Adrenal gland (tissue), 9 donors: ENCODE measurements at regions not wholly inside any gene's neighbourhood (a gene's known extent, or its start where the extent isn't known, plus 50 kb on each side); places are given as distances from the start of the nearest gene placed in this dataset.
"Not testable (repeated sequence)": the region's sequence is repeated elsewhere in the genome, so short reads cannot be mapped to it uniquely, and the experiment has no call there.

ENCODE experiments used
- DNase-seq, 7 donors: peaks; one replicate each; pipeline ENCODE4 v3.0.0-alpha.2; 2019 to 2020
- H3K27ac ChIP-seq, 5 donors: fragments of 200-600 bp; sonication (generic) in 4 of 5; 1 replicate in 3 of 5; 2 replicates in 2 of 5; pipeline versions ENCODE4 v1.5.1 to v1.8.0; 2016 to 2020; ENCODE audit warnings: mild to moderate bottlenecking in 1 of 5
- H3K27me3 ChIP-seq: fragments of 200-600 bp; 2 replicates; pipeline ENCODE4 v1.8.0; 2021
- H3K36me3 ChIP-seq, 2 donors: fragments of 200-600 bp; replicated peaks in 1 of 2; 1 replicate in 1 of 2; 2 replicates in 1 of 2; pipeline versions ENCODE4 v1.5.1 to v1.8.0; 2018 to 2022
- H3K4me1 ChIP-seq, 2 donors: fragments of 200-600 bp; replicated peaks in 1 of 2; 1 replicate in 1 of 2; 2 replicates in 1 of 2; pipeline versions ENCODE4 v1.5.1 to v1.8.0; 2018 to 2021
- H3K4me3 ChIP-seq, 4 donors: fragments of 200-600 bp; sonication (generic) in 3 of 4; one replicate each; pipeline ENCODE4 v1.5.1; 2016 to 2018
- H3K9me3 ChIP-seq, 3 donors: fragments of 200-600 bp; sonication (generic) in 1 of 3; replicated peaks in 1 of 3; 1 replicate in 2 of 3; 2 replicates in 1 of 3; pipeline versions ENCODE4 v1.5.1 to v1.8.0; 2016 to 2021
- POLR2A ChIP-seq, 2 donors: fragments of 450-650 bp; IDR thresholded peaks; one replicate each; pipeline ENCODE4 v1.6.1; 2017; ENCODE audit warnings: antibody characterized with exemption in 2 of 2, mild to moderate bottlenecking in 2 of 2, moderate library complexity in 1 of 2
- WGBS, 4 donors: extraction: QIAGEN DNeasy Blood & Tissue Kit in 2 of 4; methylation state at CpG; one replicate each; pipeline versions ENCODE4 v1.1.5 to v1.1.7; 2013 to 2017; 5-methylcytosine and 5-hydroxymethylcytosine counted together
- intact Hi-C, 2 donors: fragments of 100-400 bp; cut with DNase I; formaldehyde crosslinking; loops; one replicate each; pipeline versions ENCODE4 v1.14.1 to v1.15.0; 2022 to 2023
- TF ChIP-seq, protein P1 (sequence below), 6 experiments: fragments of 450-650 bp in 4 of 6; fragments of 200-600 bp in 2 of 6; sonication (generic) in 1 of 6; IDR thresholded peaks; 1 replicate in 5 of 6; 2 replicates in 1 of 6; pipeline versions ENCODE4 v1.5.1 to v1.8.0; 2016 to 2021; ENCODE audit warnings: antibody characterized with exemption in 6 of 6, mild to moderate bottlenecking in 2 of 6, moderate library complexity in 1 of 6
- donor health status: healthy with polysubstance abuse.
- donor health status: Bipolar disorder and iron deficiency.
- donor health status: DM: yes; HTN: yes; CAD: no.
- donor health status: DM: no; HTN: no; CAD: no.
- donor health status: DM: no; HTN: no; CAD: no.

DNA sequence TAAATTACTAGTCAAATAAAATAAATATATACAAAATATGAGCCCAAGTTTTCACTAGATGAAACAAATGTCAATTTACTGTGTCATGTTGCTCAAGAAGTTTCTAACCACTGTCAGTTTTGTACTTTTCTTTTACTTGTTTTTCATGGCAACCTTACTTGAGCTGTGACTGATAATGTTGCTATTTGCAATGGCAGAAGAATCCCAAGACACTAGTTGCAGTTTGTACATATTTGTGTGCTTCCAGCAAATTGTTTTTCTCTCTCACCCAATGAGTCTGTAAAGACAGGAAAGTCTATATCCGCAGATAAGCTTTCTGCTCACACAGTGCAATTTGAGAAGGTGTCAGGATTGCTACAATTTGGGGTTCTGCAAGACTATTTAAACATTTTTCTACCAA is 338.6 kb upstream of the PCSK5 start:
- H3K27ac ChIP-seq, result no peak overlapping the region
- no peak overlapping the region for H3K4me3 ChIP-seq
- no peaks in the 10 kb centered on the region for H3K36me3 ChIP-seq
- no peaks in the 10 kb centered on the region for H3K4me1 ChIP-seq
- no peak for TF ChIP-seq POLR2A (IDR thresholded peaks at IDR 0.05)
- TF ChIP-seq, protein P1, sequence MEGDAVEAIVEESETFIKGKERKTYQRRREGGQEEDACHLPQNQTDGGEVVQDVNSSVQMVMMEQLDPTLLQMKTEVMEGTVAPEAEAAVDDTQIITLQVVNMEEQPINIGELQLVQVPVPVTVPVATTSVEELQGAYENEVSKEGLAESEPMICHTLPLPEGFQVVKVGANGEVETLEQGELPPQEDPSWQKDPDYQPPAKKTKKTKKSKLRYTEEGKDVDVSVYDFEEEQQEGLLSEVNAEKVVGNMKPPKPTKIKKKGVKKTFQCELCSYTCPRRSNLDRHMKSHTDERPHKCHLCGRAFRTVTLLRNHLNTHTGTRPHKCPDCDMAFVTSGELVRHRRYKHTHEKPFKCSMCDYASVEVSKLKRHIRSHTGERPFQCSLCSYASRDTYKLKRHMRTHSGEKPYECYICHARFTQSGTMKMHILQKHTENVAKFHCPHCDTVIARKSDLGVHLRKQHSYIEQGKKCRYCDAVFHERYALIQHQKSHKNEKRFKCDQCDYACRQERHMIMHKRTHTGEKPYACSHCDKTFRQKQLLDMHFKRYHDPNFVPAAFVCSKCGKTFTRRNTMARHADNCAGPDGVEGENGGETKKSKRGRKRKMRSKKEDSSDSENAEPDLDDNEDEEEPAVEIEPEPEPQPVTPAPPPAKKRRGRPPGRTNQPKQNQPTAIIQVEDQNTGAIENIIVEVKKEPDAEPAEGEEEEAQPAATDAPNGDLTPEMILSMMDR (IDR thresholded peaks at IDR 0.05), result no peak
- 60 to 77% (median 70%) methylated on average over 1 of the region's 1 CpG for WGBS, 4 donors
- no peaks in the 10 kb centered on the region for H3K27me3 ChIP-seq
- DNase-seq, result no peak
- no peaks in the 10 kb centered on the region for H3K9me3 ChIP-seq
- intact Hi-C loops, result no loop called here

DNA sequence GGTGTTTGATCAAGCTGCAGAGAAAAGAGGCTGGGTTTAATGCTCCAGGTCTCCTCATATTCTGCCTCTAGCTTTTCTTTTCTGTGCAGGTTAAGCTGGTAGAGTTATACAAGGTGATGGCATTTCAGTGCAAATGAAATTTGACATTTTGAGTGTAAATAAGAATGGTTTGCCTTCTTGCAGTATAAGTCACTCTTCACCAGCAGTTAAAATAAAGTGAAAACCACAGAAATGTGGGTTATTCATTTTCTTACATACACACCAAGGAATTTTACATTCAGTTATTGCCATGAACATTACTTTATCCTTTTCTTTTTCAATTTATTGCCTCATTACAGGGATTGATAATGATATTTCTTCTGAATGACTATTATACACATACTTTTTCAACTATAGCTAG is 337.5 kb upstream of the PCSK5 start:
- no peak for TF ChIP-seq POLR2A (IDR thresholded peaks at IDR 0.05)
- TF ChIP-seq, protein P1 (IDR thresholded peaks at IDR 0.05), result no peak
- intact Hi-C loops, result no loop called here

DNA sequence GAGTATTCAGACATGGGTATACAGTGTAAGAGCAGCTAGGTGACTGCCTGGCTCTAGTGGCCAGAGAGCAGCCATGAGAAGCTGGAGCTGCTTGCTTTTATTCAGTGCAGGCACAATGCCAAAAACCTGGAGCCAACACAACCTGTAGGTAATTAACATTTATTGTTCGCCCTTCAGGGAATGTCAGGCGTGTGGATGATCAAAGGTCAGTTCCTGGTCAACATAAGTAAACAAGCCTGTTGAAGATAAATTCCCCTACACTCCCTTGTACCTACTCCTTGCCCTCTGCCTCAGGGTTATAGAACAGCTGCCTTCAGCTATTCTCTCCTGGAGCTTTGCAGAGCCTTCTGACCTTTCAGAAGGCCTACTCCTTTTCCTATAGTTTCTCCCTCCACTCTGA is 323.7 kb upstream of the PCSK5 start:
- 51 to 68% (median 64%) methylated on average over 2 of the region's 2 CpGs for WGBS, 4 donors
- DNase-seq, H3K4me3 ChIP-seq, H3K27ac ChIP-seq, H3K4me1 ChIP-seq, intact Hi-C loops, H3K9me3 ChIP-seq, H3K27me3 ChIP-seq, H3K36me3 ChIP-seq: not testable (repeated sequence)

More for the DNA sequence above, 337.5 kb upstream of the PCSK5 start:
- H3K27ac ChIP-seq, result no peak overlapping the region
- H3K4me3 ChIP-seq, result no peak overlapping the region
- no peaks in the 10 kb centered on the region for H3K4me1 ChIP-seq
- no peaks in the 10 kb centered on the region for H3K9me3 ChIP-seq
- H3K36me3 ChIP-seq, result no peaks in the 10 kb centered on the region
- no peaks in the 10 kb centered on the region for H3K27me3 ChIP-seq
- DNase-seq, result no peak

DNA sequence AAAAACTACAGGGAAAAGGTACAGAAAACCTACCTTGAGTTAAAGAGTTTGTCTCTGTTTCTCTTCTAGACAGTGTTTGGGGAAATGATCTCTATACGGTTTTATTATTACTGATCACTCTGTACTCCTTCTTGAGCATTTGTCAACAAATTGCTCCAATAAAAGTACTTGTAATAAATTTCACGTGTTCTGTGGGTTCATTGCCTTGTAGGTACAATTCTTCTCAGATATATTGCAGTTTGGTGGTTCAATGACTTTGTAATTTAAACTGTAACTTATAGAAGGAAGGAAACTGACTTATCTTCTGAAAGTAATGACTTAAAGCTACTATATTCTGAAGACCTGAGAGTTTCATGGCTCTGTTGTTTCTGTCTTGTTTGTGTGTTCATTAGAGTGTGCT is 319.9 kb upstream of the PCSK5 start:
- intact Hi-C loops, result no loop called here
- H3K27me3 ChIP-seq, result no peaks in the 10 kb centered on the region
- no peaks in the 10 kb centered on the region for H3K9me3 ChIP-seq
- H3K4me1 ChIP-seq, result no peaks in the 10 kb centered on the region
- no peak overlapping the region for H3K4me3 ChIP-seq
- TF ChIP-seq POLR2A (IDR thresholded peaks at IDR 0.05), result no peak
- TF ChIP-seq, protein P1 (IDR thresholded peaks at IDR 0.05), result no peak
- H3K36me3 ChIP-seq, result no peaks in the 10 kb centered on the region
- no peak overlapping the region for H3K27ac ChIP-seq
- 40 to 52% (median 45%) methylated on average over 2 of the region's 2 CpGs for WGBS, 4 donors
- DNase-seq, result no peak

DNA sequence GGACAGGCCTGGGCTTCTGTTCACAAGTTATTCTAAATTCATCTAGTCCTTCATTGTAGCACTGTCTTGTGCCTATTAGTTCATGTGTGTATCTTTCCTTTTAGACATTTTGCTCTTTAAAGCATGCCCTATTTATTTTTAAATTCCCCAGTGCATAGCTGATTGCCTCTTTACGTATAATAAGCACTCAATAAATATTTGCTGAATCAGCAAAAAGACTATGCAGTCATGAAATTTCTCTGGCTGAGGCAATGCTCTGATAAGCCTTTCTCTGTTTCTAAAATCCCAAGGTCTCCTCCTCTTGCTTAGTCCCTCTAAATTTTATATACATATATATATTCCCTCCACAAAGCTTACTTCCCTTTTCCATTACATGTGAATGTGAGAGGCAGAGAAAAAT is 315.9 kb upstream of the PCSK5 start:
- WGBS, 4 donors, result 77 to 85% (median 81%) methylated on average over 1 of the region's 1 CpG
- intact Hi-C loops, result no loop called here

More for the DNA sequence above, 315.9 kb upstream of the PCSK5 start:
- TF ChIP-seq, protein P1 (IDR thresholded peaks at IDR 0.05), result no peak
- TF ChIP-seq POLR2A (IDR thresholded peaks at IDR 0.05), result no peak
- Histone ChIP-seq H3K27ac (no peak overlapping the region), H3K27me3 (no peaks in the 10 kb centered on the region), H3K36me3 (no peaks in the 10 kb centered on the region), H3K9me3 (no peaks in the 10 kb centered on the region), H3K4me1 (no peaks in the 10 kb centered on the region), H3K4me3 (no peak overlapping the region)
- DNase-seq, result no peak
